SK-N-SH (cell line): ENCODE measurements at regions not wholly inside any gene's neighbourhood (a gene's known extent, or its start where the extent isn't known, plus 50 kb on each side); places are given as distances from the start of the nearest gene placed in this dataset.

Experiments used
- EZH2phosphoT487 ChIP-seq: fragments of 200-600 bp; sonication (generic); IDR thresholded peaks from 2 replicates; pipeline ENCODE4 v1.6.1; 2017; ENCODE audit warnings: low read depth, mixed run types, mild to moderate bottlenecking, antibody characterized with exemption, moderate library complexity, borderline replicate concordance
- FOXJ3 ChIP-seq: sonication (generic); formaldehyde crosslinking; IDR thresholded peaks from 2 replicates; pipeline ENCODE4 v1.5.1; 2020; ENCODE audit warnings: mild to moderate bottlenecking, missing genetic modification reagents
- POLR2AphosphoS5 ChIP-seq: IDR thresholded peaks from 2 replicates; pipeline ENCODE4 v1.6.1; 2012; ENCODE audit warnings: low read depth, low read length
- RFX5 ChIP-seq: IDR thresholded peaks from 2 replicates; pipeline ENCODE4 v1.6.1; 2012; ENCODE audit warnings: mild to moderate bottlenecking, improper control_type of control experiment, low read length
- TF ChIP-seq, protein P1 (sequence below): fragments of 200-600 bp; sonication (generic); IDR thresholded peaks from 2 replicates; pipeline ENCODE4 v1.6.1; 2017; ENCODE audit warnings: antibody characterized with exemption, mild to moderate bottlenecking, moderate library complexity
- TF ChIP-seq, protein P2 (sequence below): IDR thresholded peaks from 2 replicates; pipeline ENCODE4 v1.4.0; 2012; ENCODE audit warnings: low read depth, borderline replicate concordance

DNA sequence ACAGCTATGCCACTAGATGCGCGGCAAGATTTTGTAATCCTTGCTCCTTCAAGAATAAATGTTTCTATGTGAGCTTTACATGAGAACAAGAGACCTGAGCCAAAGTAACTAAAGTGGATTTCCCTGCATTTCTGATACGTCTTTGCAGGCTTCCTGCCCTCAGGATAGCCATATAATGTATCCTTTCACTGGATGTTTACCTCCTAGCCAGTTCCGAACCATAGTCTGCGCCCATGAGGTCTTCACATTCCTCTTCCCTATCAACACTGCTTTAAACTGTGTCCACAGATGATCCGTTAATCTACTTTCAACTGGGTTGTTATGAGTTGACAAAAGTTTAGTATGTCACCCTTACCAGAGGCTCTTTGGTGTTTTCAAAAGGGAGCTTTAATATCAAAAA is 1889.1 kb upstream of the AGA start:
- TF ChIP-seq POLR2AphosphoS5 (no peak), EZH2phosphoT487 (no peak), FOXJ3 (CRISPR knock-in tag) (no peak), RFX5 (no peak)
- TF ChIP-seq, protein P1, sequence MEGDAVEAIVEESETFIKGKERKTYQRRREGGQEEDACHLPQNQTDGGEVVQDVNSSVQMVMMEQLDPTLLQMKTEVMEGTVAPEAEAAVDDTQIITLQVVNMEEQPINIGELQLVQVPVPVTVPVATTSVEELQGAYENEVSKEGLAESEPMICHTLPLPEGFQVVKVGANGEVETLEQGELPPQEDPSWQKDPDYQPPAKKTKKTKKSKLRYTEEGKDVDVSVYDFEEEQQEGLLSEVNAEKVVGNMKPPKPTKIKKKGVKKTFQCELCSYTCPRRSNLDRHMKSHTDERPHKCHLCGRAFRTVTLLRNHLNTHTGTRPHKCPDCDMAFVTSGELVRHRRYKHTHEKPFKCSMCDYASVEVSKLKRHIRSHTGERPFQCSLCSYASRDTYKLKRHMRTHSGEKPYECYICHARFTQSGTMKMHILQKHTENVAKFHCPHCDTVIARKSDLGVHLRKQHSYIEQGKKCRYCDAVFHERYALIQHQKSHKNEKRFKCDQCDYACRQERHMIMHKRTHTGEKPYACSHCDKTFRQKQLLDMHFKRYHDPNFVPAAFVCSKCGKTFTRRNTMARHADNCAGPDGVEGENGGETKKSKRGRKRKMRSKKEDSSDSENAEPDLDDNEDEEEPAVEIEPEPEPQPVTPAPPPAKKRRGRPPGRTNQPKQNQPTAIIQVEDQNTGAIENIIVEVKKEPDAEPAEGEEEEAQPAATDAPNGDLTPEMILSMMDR, result no peak
- TF ChIP-seq, protein P2, sequence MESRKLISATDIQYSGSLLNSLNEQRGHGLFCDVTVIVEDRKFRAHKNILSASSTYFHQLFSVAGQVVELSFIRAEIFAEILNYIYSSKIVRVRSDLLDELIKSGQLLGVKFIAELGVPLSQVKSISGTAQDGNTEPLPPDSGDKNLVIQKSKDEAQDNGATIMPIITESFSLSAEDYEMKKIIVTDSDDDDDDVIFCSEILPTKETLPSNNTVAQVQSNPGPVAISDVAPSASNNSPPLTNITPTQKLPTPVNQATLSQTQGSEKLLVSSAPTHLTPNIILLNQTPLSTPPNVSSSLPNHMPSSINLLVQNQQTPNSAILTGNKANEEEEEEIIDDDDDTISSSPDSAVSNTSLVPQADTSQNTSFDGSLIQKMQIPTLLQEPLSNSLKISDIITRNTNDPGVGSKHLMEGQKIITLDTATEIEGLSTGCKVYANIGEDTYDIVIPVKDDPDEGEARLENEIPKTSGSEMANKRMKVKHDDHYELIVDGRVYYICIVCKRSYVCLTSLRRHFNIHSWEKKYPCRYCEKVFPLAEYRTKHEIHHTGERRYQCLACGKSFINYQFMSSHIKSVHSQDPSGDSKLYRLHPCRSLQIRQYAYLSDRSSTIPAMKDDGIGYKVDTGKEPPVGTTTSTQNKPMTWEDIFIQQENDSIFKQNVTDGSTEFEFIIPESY, result no peak
